Renal pelvis (tissue), 1 donor: ENCODE measurements at regions not wholly inside any gene's neighbourhood (a gene's known extent, or its start where the extent isn't known, plus 50 kb on each side); places are given as distances from the start of the nearest gene placed in this dataset.

Experiments used
- DNase-seq: peaks from one replicate; pipeline ENCODE4 v3.0.0-alpha.2; 2013

- no peak for DNase-seq
Observed at GRCh38 chr1:22315315-22316078, 136.2 kb upstream of the ZBTB40 start.

GRCh38 chr1:22317231-22317919 is 134.3 kb upstream of the ZBTB40 start:
- no peak for DNase-seq

- DNase-seq = no peak
Observed at GRCh38 chr1:22317920-22318243, 133.8 kb upstream of the ZBTB40 start.

- DNase-seq = peak; percentile 83
Observed at GRCh38 chr1:22318279-22318981, 133.2 kb upstream of the ZBTB40 start.

GRCh38 chr1:22319608-22320007 is 132.0 kb upstream of the ZBTB40 start:
- DNase-seq = no peak

- DNase-seq = no peak
Observed at GRCh38 chr1:22320587-22321344, 130.9 kb upstream of the ZBTB40 start.

- DNase-seq = no peak
Observed at GRCh38 chr1:22321917-22322316, 129.7 kb upstream of the ZBTB40 start.

GRCh38 chr1:22323141-22323845 is 128.4 kb upstream of the ZBTB40 start:
- no peak for DNase-seq

GRCh38 chr1:22323846-22324504 is 127.7 kb upstream of the ZBTB40 start:
- no peak for DNase-seq

GRCh38 chr1:22325531-22326371 is 125.9 kb upstream of the ZBTB40 start:
- no peak for DNase-seq

- no peak for DNase-seq
Observed at GRCh38 chr1:22326372-22326915, 125.2 kb upstream of the ZBTB40 start.

- no peak for DNase-seq
Observed at GRCh38 chr1:22326931-22327330, 124.7 kb upstream of the ZBTB40 start.

GRCh38 chr1:22327411-22327810 is 124.2 kb upstream of the ZBTB40 start:
- DNase-seq = no peak

GRCh38 chr1:22328331-22329147 is 123.1 kb upstream of the ZBTB40 start:
- DNase-seq = peak; percentile 64

- DNase-seq = no peak
Observed at GRCh38 chr1:22329148-22329515, 122.5 kb upstream of the ZBTB40 start.

- no peak for DNase-seq
Observed at GRCh38 chr1:22330092-22330759, 121.4 kb upstream of the ZBTB40 start.

GRCh38 chr1:22330760-22331119 is 120.9 kb upstream of the ZBTB40 start:
- no peak for DNase-seq

GRCh38 chr1:22331618-22332423 is 119.8 kb upstream of the ZBTB40 start:
- DNase-seq = no peak
